ENCODE measurements at regions not wholly inside any gene's neighbourhood (a gene's known extent, or its start where the extent isn't known, plus 50 kb on each side); places are given as distances from the start of the nearest gene placed in this dataset.

GRCh38 chr1:234707641-234708040 is 97.7 kb upstream of the IRF2BP2 start:
- DNase-seq = no peak

DNA sequence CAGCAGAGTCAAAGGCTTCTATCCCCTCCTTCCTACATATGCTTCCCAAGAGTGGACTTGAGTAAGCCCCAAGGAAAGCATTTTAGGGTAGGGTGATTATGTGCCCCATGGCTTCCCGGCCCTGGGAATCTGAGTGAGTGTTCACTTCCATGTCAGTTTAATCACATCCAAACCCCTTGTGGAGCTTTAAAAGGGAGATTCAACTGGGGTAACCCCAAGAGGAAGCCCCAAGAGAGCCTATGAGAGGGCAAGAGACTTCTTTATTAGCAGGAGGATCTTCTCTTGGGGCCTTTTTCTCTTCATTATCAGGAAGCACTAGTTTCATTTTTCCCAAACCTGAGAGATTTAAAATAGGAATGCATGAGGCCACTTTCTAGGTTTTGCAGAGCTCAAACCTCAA is 97.0 kb upstream of the IRF2BP2 start:
- DNase-seq = no peak

DNA sequence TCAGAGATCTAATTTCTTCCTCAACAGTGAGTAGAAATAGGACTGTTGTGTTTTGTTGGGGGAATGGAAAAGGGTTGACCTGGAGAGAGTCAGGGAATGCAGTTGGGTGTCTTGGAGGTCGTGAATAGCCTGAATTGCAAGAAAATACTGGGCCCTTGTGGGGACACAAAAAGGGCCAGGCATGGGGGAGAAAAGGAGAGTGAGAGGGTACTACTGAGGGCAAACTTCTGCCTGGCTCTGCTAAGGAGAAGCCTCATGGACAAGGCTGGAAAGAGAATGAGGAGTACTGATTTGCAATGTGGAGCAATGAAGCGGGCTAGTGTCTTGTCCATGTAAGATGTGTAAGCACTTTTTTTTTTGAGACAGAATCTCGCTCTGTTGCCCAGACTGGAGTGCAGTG is 96.2 kb upstream of the IRF2BP2 start:
- no peak for DNase-seq

- DNase-seq = no peak
Observed at GRCh38 chr1:234705615-234706014, 95.6 kb upstream of the IRF2BP2 start.

- DNase-seq = no peak
Observed at GRCh38 chr1:234704106-234704887, 94.3 kb upstream of the IRF2BP2 start.

DNA sequence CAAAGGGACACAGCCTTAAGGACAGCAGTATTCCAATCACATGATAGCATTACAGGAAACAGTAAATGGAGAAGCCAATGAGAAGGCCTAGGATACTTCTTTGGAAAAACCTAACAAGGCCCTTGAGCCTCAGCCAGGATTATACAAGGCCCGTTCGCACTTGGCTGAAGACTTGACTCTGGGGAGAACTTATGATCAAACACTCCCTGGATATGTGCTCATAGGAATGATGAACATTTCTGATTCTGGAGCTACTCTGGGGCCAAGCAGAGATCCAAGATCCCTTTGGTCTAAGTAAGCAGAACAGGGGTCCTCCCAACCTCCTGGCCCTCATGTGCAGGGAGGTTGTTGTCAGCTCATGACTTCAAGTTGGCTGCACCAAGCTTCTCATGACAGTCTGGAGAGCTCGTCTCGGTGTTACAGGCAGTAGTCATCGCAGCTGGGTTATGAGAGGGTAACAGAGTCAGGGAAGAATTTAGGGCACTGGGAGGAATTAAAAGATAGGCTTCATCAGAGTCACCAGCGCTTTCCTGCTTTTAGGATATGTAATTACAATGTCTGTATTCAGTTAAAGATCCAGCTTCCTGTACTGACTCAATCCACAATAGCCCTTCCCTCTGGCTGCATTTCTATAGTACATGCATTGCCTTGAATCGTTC is 92.5 kb upstream of the IRF2BP2 start:
- DNase-seq = no peak

- no peak for DNase-seq
Observed at GRCh38 chr1:234701737-234702341, 91.9 kb upstream of the IRF2BP2 start.

GRCh38 chr1:234699795-234700665 is 90.1 kb upstream of the IRF2BP2 start:
- DNase-seq = no peak

DNA sequence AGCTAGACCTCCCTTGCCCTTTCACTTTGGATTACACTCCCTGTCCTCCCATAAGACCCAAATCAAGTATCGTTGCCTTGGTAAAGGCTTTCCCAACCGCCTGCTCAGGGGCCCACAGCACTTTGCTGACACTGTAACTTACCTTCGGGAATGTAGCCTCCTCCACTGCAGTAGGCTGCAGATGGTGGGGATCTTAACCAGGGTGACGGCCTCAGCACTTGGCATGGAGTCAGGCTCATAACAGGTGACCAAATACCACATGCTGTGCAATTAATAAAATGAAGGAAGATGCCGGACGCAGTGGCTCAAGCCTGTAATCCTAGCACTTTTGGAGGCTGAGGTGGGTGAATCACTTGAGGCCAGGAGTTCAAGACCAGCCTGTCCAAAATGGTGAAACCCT is 88.7 kb upstream of the IRF2BP2 start:
- DNase-seq = no peak

DNA sequence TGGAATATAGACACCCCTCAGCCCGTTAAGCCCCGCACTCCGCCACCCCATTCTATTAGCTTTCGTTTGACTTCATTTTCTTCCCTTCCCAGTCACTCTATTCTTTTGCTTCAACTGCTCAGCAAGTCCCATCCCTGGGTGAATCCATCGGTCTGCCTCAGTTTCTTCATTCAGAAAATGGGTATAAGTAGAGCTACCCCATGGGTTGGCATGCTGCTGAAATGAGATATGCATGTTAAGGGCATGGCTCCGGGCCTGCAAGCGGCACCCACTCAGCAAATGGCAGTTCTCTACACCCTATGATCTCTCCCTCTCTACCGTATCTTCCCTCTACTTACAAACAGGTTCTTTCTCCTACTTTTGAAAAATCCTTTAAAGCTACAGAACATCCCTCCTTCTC is 87.8 kb upstream of the IRF2BP2 start:
- DNase-seq = no peak

DNA sequence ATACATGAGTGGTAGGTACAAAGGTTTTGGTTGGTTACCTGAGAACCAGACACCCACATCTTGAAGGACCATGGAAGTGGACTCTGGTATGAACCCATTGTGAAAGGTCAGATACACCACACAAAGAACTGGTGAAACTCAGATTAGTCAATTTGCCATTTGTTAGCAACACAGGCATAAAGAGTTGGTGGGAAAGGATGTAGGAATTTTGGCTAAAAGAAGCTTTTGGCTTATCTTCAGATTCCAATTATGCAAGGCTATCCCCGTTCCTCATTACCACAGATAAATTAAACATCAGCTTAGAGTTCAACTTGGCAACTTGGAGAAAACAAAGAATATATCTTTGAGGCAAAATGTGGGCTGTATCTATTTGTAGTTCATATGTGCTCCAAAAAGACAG is 87.0 kb upstream of the IRF2BP2 start:
- DNase-seq = no peak

GRCh38 chr1:234696148-234696576 is 86.2 kb upstream of the IRF2BP2 start:
- DNase-seq = no peak

GRCh38 chr1:234694661-234695060 is 84.7 kb upstream of the IRF2BP2 start:
- no peak for DNase-seq

- DNase-seq = no peak
Observed at GRCh38 chr1:234692966-234693580, 83.1 kb upstream of the IRF2BP2 start.

DNA sequence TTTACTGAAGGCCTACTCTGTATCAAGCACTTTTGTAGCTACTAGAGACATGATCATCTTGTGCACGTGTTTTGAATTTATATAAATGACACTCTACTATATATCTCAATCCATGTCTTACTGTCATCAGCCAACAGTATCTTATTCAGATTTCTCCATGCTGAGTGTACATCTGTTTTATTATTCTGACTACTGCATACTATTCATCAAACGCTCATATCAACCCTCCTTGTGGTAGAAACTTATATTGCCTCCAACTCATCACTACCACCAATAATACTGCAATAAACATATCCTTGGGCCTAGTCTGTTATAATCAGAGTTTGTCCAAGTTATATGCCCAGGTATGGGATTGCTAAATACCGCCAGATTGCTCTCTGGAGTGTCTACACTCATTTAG is 81.6 kb upstream of the IRF2BP2 start:
- DNase-seq = no peak

- no peak for DNase-seq
Observed at GRCh38 chr1:234690872-234691271, 80.9 kb upstream of the IRF2BP2 start.

GRCh38 chr1:234689236-234689635 is 79.3 kb upstream of the IRF2BP2 start:
- no peak for DNase-seq

- no peak for DNase-seq
Observed at GRCh38 chr1:234687011-234687410, 77.0 kb upstream of the IRF2BP2 start.

- DNase-seq = no peak
Observed at GRCh38 chr1:234686035-234686434, 76.1 kb upstream of the IRF2BP2 start.

GRCh38 chr1:234684856-234685255 is 74.9 kb upstream of the IRF2BP2 start:
- DNase-seq = no peak

DNA sequence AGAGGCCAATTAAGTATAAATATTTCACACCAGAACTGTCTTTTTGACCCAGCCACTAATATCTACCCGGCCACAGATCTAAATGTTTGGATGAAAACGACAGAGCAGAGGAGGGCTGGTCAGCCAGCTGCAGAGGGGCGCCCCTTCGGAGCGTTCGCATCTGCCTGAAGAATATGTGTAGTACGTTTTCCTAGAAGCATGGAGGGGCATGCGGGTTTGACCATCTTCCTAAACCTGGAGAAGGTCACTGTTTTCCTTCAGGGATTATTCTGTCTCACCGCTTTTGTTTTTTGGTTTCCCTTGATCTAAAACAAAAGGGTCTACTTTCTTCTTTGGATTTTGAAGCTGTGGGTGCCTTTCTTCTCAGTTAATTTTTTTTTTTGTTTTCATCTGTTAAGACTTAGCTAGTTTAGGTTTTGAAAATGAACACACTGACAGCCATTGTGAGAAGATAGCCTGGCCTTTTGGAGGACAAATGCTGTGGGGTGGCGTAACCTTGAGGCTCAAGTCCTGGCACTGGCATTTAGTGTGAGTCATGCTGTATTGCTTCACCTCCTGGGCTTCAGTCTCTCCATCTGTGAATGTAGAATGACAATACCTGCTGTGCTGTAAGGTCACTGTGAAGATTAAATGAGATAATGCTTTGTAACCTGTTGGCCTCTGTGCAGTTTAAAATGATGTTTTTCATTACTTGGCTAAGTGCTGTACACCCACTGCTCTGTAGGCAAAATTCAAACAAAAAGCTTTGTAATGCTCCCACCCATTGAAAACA is 74.1 kb upstream of the IRF2BP2 start:
- DNase-seq = no peak

Measured in NCI-H526 treated with DMSO at 0.1 percent for 48 hours (cell line).